LNCAP (cell line): ENCODE measurements at regions not wholly inside any gene's neighbourhood (a gene's known extent, or its start where the extent isn't known, plus 50 kb on each side); places are given as distances from the start of the nearest gene placed in this dataset.

Experiments used
- CTCF ChIP-seq: fragments of 450-650 bp; IDR thresholded peaks from 2 replicates; pipeline ENCODE4 v1.5.1; 2017; ENCODE audit warnings: mild to moderate bottlenecking

DNA sequence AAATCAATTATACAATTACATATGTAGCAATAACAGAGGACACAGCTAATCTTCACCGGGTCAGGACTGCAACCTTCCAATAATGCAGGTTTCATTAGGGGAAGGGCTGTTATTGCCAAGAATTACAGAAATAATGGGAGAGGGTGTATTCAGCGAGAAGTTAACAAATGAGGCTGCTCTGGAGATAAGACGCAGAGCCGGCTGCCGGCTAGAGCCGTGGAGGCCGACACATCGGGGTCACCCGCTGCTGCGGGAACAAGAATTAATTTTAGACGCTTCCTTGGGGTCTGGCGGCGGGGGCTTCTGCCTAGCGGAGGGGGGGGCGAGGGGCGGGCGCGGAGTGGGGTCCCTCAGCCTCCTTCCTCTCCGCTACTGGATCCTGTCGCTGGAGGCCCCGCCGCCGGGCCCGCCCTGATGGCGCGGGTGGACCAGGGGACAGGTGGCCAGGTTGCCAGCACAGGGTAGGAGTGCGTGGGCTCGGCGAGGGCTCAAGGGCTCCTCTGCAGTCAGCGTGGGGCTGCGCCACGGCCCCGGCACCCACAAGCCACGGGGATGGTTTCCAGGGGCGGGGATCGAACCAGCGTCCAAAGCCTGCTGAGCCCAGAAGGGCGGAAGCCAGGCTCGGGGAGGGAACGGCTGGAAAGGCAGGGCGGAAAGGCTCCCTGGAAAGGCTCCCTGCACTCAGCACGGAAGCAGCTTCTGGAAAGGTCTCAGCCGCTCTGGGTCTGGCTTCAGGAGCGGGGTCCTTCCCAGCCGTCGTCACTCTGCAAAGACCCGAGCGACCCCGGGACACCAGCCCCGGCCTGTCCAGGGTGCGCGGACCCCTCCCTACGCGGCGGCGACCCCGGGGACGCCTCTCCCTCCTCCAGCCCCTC lies 113.8 kb upstream of the NKX1-1 start:
- no peak for TF ChIP-seq CTCF

DNA sequence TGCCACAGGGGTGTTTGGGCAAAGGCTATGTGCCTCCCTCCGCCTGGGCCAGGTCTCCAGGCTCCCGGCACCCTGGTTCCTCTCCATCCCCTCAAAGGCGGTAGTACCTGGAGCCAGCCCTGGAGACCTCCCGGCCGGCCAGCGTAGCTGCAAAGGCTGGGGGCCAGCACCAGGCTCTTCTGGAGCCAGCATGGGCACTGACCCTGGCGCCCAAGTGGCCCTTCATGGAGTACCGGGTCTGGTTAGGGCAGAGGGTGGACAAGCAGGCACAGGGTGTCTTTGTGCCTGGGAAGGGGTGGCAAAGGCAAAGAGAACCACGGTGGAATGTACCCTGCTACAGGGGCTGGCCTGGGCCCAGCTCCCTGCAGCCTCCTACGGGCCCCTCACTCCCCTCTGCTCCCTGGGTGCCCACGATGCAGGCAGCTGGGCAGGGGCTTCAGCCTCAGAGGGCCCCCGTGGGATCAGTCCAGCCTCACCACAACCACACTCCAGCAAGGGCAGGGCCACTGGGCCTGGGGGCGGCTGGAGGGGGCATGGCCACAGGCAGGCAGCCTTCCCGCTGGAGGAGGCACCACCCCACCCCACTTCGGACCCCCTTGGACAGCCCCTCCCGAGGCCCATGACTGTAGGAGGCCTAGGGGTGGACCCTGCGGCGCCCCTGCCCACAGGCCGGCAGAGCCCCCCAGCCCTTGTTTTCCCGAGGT lies 112.9 kb upstream of the NKX1-1 start:
- no peak for TF ChIP-seq CTCF

- TF ChIP-seq CTCF: no peak
These were observed 111.6 kb upstream of the NKX1-1 start for GRCh38 chr4:1517592-1518411.

GRCh38 chr4:1516881-1517480 lies 110.7 kb upstream of the NKX1-1 start:
- no peak for TF ChIP-seq CTCF

- no peak for TF ChIP-seq CTCF
These were observed 110.0 kb upstream of the NKX1-1 start for GRCh38 chr4:1516261-1516660.

DNA sequence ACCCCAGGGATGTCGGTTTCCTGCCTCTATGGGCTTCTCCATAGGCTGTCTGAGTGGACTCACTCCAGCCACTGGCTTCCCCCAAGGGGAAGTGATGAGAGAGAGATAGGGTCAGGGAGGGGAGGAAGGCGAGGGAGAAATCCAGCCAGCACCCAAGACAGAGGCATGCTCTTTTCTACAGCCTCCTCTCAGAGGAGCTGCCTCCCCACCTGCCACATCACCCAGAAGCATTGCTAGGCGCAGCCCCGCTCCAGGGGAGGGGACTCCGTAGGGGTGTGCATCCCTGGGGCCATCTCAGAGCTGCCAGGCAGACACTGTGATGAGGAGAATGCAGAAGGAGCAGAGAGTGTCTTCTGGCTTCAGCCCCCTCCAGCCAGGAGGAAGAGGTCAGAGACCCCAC lies 109.5 kb upstream of the NKX1-1 start:
- TF ChIP-seq CTCF: no peak

DNA sequence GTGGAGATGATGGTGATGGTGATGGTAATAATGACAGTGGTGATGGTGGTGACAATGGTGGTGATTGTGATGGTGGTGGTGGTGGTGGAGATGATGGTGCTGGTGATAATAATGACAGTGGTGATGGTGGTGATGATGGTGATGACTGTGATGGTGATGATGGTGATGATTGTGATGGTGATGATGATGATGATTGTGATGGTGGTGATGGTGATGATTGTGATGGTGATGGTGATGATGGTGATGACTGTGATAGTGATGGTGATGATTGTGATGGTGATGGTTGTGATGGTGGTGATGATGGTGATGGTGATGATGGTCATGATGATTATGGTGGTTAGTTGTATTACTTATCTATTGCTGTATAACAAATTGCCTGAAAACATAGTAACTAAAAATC lies 108.9 kb upstream of the NKX1-1 start:
- no peak for TF ChIP-seq CTCF
